ENCODE measurements at regions not wholly inside any gene's neighbourhood (a gene's known extent, or its start where the extent isn't known, plus 50 kb on each side); places are given as distances from the start of the nearest gene placed in this dataset.

DNA sequence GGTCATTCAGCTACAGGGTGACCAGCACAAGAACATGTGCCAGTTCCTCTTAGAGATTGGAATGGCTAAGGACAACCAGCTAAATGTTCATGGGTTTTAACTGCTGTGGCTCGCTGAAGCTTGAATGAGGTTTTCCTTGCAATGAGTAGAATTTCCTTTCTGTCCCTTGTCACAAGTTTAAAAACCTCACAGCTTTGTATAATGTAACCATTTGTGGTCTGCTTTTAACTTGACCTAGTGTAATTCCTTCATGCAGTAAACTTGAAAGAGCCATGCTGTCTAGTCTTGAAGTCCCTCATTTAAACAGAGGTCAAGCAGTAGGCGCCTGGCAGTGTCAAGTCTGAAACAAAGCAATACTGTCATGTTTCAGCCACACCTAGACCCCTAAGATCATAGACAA, 181.3 kb upstream of the DMRT1 start:
- H3K9me3 ChIP-seq: no peaks in the 10 kb centered on the region
- DNase-seq: no peak
- no peaks in the 10 kb centered on the region for H3K36me3 ChIP-seq
- H3K27me3 ChIP-seq: no peaks in the 10 kb centered on the region
- no peaks in the 10 kb centered on the region for H3K4me1 ChIP-seq
- TF ChIP-seq POLR2A (IDR thresholded peaks at IDR 0.05): no peak
- TF ChIP-seq, protein P1, sequence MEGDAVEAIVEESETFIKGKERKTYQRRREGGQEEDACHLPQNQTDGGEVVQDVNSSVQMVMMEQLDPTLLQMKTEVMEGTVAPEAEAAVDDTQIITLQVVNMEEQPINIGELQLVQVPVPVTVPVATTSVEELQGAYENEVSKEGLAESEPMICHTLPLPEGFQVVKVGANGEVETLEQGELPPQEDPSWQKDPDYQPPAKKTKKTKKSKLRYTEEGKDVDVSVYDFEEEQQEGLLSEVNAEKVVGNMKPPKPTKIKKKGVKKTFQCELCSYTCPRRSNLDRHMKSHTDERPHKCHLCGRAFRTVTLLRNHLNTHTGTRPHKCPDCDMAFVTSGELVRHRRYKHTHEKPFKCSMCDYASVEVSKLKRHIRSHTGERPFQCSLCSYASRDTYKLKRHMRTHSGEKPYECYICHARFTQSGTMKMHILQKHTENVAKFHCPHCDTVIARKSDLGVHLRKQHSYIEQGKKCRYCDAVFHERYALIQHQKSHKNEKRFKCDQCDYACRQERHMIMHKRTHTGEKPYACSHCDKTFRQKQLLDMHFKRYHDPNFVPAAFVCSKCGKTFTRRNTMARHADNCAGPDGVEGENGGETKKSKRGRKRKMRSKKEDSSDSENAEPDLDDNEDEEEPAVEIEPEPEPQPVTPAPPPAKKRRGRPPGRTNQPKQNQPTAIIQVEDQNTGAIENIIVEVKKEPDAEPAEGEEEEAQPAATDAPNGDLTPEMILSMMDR (IDR thresholded peaks at IDR 0.05): no peak
- H3K4me3 ChIP-seq: no peak overlapping the region
- WGBS (ENCODE audit: insufficient coverage, low coverage, low lambda C conversion rate, missing lambda C conversion rate): 41% methylated on average over 2 of the region's 2 CpGs
- intact Hi-C loops (cut with DNase I): no loop called here
- H3K27ac ChIP-seq: no peak overlapping the region
- ATAC-seq: no peak

DNA sequence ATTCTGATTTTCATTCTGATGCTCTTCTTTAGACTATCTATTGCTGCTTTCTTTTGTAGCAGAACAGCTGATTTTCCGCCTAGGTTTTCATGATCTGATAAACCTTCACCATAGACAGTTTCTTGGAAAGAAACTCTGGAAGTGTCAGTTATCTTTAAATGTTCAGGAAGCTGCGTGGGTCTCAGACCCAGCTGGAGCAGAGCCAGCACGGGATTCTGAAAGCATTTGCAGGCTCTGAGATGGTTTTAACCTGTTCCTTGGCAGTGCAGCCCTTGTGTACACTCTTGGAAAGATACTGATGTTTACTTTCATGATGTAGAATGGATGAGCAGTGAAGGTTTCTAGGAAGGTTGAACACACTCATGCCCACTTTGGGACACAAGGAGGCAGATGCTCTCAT, 178.0 kb upstream of the DMRT1 start:
- TF ChIP-seq, protein P1 (IDR thresholded peaks at IDR 0.05): no peak
- TF ChIP-seq POLR2A (IDR thresholded peaks at IDR 0.05): no peak
- Histone ChIP-seq H3K27ac (no peak overlapping the region), H3K27me3 (no peaks in the 10 kb centered on the region), H3K4me1 (no peaks in the 10 kb centered on the region), H3K36me3 (no peaks in the 10 kb centered on the region), H3K9me3 (no peaks in the 10 kb centered on the region), H3K4me3 (no peak overlapping the region)
- WGBS (ENCODE audit: insufficient coverage, low coverage, low lambda C conversion rate, missing lambda C conversion rate): 7% methylated on average over 3 of the region's 3 CpGs
- no peak for ATAC-seq
- DNase-seq: no peak
- intact Hi-C loops (cut with DNase I): no loop called here

DNA sequence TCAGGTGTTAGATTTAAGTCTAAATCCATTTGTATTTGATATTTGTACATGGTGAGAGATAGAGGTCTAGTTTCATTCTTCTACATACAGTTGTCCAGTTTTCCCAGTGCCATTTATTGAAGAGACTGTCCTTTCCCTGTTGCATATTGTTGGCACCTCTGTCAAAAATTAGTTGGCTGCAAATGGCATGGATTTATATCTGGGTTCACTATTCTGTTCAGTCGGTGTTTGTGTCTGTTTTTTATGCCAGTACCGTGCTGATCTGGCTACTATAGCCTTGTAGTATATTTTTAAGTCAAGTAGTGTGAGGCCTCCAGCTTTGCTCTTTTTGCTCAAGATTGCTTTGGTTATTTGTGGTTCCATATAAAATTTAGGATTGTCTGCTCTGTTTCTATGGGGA, 176.2 kb upstream of the DMRT1 start:
- intact Hi-C loops (cut with DNase I): no loop called here
- no peaks in the 10 kb centered on the region for H3K9me3 ChIP-seq
- H3K4me1 ChIP-seq: no peaks in the 10 kb centered on the region
- H3K4me3 ChIP-seq: no peak overlapping the region
- ATAC-seq (no peak), DNase-seq (no peak)
- H3K36me3 ChIP-seq: no peaks in the 10 kb centered on the region
- H3K27me3 ChIP-seq: no peaks in the 10 kb centered on the region
- no peak for TF ChIP-seq POLR2A (IDR thresholded peaks at IDR 0.05)
- TF ChIP-seq, protein P1 (IDR thresholded peaks at IDR 0.05): no peak
- 86% methylated on average over 2 of the region's 2 CpGs for WGBS (ENCODE audit: insufficient coverage, low coverage, low lambda C conversion rate, missing lambda C conversion rate)
- no peak overlapping the region for H3K27ac ChIP-seq

DNA sequence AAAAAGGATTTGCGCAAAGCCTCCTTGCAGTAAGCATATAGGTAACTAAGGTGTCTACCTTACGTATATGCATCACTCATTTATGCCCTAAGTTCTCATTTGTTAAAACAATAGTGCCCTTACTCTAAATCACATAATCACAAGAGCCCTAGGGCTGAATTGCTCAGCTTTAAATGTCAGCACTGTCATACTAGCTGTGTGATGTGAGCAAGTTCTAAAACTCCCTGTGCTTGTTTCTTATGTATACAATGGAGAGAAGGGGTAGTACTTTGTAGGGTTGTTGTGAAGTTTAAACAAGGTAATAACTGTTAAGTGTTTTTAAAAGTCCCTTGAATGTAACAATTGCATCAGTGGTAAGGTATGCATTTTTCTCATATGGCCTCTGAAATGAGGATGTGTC, 169.5 kb upstream of the DMRT1 start:
- 83% methylated on average over 2 of the region's 2 CpGs for WGBS (ENCODE audit: insufficient coverage, low coverage, low lambda C conversion rate, missing lambda C conversion rate)
- no peak for DNase-seq
- Histone ChIP-seq H3K27ac (no peak overlapping the region), H3K4me3 (no peak overlapping the region), H3K9me3 (no peaks in the 10 kb centered on the region), H3K4me1 (peaks cover 0 to 32% (median 4%) of the 10 kb centered on the region in 4 donors), H3K36me3 (no peaks in the 10 kb centered on the region), H3K27me3 (no peaks in the 10 kb centered on the region)
- TF ChIP-seq POLR2A (IDR thresholded peaks at IDR 0.05): no peak
- TF ChIP-seq, protein P1 (IDR thresholded peaks at IDR 0.05): no peak
- intact Hi-C loops (cut with DNase I): no loop called here
- ATAC-seq: no peak

DNA sequence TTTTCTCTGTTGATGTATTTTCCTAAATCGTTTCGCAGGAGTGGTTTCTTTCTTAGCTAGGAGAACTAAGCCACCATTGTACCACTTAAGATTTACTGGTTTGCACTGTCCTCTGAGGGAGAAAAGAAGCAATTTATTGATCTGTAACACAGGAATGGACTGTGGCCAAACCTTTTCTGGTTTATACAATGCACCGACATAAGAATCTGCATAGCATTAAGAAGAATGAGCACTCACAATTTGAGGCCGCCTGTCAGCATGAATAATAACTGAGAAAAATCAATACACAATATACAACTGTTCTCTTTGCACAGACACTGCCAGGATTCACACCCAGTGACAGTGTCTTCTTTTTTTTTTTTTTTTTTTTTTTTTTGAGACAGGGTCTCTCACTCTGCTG, 168.6 kb upstream of the DMRT1 start:
- intact Hi-C loops (cut with DNase I): no loop called here
- no peaks in the 10 kb centered on the region for H3K9me3 ChIP-seq
- no peak overlapping the region for H3K4me3 ChIP-seq
- TF ChIP-seq, protein P1 (IDR thresholded peaks at IDR 0.05): no peak
- TF ChIP-seq POLR2A (IDR thresholded peaks at IDR 0.05): no peak
- ATAC-seq (no peak), DNase-seq (no peak)
- no peaks in the 10 kb centered on the region for H3K27me3 ChIP-seq
- 51% methylated on average over 4 of the region's 4 CpGs for WGBS (ENCODE audit: insufficient coverage, low coverage, low lambda C conversion rate, missing lambda C conversion rate)
- H3K4me1 ChIP-seq: peaks cover 0 to 39% (median 7%) of the 10 kb centered on the region in 4 donors
- H3K36me3 ChIP-seq: no peaks in the 10 kb centered on the region
- H3K27ac ChIP-seq: no peak overlapping the region
